ENCODE measurements at regions not wholly inside any gene's neighbourhood (a gene's known extent, or its start where the extent isn't known, plus 50 kb on each side); places are given as distances from the start of the nearest gene placed in this dataset.
"Not testable (repeated sequence)": the region's sequence is repeated elsewhere in the genome, so short reads cannot be mapped to it uniquely, and the experiment has no call there.

DNA sequence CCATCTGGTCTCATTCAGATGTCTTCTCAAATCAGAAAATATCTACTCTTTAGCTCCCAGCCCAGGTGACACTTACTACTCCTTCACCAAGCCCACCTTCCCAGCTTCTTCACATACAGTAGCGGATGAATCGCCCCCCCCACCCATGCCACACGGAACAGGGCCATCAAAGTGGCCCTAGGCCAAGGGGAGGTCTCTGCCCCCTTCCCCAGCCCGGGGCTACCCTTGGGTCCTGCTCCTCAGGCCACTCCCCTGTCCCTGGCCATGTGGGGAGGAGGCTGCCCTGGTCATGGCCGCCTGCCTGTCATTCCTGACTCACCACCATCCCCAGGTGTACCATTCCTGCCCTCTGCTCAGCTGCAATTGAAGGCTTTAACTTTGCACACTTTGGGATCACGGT lies 142.8 kb downstream of the NECTIN1 start:
- no peak for ATAC-seq
- intact Hi-C loops (cut with DNase I, micrococcal nuclease): no loop called here
- no peak for DNase-seq

DNA sequence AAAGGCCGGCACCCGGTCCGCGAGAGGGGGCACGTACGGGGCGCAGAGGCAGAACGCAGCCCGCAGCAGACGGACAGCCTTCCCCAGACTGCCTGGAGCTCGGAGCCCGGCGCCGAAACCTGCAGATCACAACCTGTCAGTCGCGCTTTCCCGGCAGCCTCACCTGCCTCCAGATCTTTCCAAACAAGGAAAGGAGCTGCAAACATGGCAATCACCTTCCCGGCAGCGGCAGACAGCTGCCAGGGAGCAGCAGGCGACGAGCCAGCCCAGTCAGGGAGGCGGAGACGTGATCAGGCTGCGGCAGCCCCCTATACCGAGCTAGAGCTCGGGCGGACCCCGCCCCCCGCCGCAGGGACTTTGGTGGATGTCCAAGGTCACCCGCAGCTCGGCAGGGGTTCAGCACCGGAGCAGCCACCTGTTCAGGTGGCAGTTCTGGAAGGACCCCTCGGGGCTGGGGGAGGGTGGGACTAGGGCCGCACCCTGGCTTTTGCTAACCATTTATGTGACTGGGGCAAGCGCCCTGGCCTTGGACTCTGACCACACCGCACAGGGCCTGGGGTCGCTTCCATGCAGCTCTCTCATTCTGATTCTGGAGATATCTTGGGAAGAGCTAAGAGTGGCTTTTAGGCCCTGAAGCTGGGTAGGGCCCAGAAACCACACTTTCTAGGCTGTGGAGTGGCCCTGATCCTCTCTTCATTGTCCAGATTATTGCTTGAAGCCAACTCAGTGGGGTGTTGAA lies 143.8 kb downstream of the NECTIN1 start:
- ATAC-seq (peak; percentile 29), DNase-seq (peak in 1 of 2 donors; percentile 10)
- intact Hi-C loops (cut with DNase I, micrococcal nuclease): no loop called here

DNA sequence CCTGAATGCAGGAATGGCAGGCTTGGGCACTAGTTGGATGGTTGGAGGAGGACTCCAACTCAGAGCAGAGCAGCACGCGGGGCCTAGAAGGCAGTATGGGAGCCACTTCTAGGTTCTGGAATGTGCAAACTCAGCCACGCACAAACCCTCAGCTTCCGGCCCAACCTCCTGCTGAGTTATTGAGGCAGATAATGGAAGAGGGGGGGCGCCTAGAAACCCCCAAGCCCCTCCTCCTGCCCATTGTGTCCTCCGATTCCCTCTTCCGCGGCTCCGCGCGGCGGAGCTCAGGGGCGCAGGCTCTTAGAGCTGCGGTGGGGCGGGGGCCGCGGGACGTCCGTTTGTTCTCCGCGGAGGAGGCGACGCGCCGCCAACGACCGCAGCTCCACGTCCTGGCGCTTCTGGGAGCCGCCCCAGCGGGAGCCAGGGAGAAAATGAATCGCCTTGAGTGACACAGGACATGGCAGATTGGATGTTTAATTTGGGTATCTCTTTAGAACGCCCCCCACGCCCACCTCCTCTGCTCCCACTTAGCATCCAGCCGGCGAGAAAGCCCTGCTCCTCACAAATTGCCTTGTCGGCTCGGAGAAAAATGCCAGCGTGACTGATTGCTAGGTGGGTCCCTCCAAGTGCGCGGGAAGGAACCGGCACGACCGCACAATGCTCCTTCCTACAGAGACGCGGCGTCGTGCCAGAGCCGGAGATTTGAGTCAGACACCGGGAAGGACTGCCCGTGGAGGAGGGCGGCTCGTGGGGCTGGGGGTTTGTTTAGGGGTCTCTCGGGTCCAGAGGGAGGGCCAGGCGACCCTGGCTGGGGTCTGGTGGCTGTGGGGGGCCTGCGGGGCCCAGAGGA lies 144.6 kb downstream of the NECTIN1 start:
- intact Hi-C loops (cut with DNase I, micrococcal nuclease): no loop called here
- no peak for ATAC-seq
- DNase-seq: peak in 1 of 2 donors; percentile 21

DNA sequence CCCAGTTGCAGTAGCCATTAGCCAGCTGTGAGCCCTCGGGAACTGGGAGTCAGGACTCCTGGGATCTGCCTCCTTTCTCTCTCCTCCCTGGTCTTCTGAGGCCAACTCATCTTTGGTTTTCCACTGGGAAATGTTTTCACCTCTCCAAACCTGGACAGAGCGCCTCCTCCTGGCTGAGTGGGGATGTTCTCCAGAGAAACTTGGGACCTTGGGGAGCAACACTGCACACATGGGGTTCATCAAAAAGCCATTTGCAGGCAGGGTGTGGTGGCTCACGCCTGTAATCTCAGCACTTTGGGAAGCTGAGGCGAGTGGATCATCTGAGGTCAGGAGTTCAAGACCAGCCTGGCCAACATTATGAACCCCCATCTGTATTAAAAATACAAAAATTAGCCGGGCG lies 145.4 kb downstream of the NECTIN1 start:
- intact Hi-C loops (cut with DNase I, micrococcal nuclease): no loop called here
- no peak for DNase-seq
- no peak for ATAC-seq

DNA sequence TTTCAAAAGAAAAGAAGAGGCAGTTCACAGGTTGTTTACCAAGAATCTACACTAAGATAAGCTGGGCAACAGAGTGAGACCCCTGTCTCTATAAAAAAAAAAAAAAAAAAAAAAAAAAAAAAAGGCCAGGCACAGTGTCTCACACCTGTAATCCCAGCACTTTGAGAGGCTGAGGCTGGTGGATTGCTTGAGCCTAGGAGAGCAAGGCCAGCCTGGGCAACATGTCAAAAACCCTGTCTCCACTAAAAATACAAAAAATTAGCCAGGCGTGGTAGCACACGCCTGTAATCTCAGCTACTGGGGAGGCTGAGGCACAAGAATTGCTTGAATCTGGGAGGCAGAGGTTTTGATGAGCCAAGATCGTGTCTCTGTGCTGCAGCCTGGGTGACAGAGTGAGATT lies 147.6 kb downstream of the NECTIN1 start:
- ATAC-seq; intact Hi-C loops (cut with DNase I, micrococcal nuclease); DNase-seq: not testable (repeated sequence)

DNA sequence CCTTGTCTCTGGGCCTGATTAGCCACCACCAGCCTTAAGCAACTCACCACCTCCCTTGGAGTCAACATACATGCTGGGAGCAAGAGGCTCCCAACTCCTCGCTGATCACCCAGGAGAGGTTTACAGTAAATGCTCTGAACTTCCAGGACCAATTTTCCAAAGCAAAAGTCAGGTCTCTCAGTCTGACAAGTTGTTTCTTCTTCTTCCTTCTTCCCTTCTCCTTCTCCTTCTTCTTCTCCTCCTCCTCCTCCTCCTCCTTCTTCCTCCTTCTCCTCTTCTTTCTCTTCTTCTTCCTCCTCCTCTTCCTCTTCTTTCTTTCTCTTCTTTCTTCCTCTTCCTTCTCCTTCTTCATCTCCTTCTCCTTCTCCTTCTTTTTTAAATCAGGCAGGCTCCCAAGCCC lies 148.2 kb downstream of the NECTIN1 start:
- intact Hi-C loops (cut with DNase I, micrococcal nuclease): no loop called here
- DNase-seq (no peak), ATAC-seq (no peak)

DNA sequence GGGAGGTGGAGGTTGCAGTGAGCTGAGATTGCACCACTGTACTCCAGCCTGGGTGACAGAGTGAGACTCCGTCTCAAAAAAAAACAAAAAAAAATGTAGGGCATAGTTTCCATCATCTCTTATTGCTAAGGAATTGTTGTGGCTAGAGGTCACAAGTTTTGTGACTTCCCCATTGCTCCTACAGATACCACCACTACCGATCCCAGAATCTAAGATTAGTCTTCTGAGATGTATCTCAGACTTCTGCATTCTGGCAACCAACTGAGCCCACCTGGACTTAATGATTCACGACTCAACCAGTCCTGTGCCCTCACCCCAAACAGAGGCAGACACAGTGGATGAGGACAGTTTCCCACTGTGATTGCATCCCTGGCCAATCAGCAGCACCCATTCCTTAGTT lies 148.9 kb downstream of the NECTIN1 start:
- ATAC-seq (no peak), DNase-seq (no peak)
- intact Hi-C loops (cut with DNase I, micrococcal nuclease): no loop called here

DNA sequence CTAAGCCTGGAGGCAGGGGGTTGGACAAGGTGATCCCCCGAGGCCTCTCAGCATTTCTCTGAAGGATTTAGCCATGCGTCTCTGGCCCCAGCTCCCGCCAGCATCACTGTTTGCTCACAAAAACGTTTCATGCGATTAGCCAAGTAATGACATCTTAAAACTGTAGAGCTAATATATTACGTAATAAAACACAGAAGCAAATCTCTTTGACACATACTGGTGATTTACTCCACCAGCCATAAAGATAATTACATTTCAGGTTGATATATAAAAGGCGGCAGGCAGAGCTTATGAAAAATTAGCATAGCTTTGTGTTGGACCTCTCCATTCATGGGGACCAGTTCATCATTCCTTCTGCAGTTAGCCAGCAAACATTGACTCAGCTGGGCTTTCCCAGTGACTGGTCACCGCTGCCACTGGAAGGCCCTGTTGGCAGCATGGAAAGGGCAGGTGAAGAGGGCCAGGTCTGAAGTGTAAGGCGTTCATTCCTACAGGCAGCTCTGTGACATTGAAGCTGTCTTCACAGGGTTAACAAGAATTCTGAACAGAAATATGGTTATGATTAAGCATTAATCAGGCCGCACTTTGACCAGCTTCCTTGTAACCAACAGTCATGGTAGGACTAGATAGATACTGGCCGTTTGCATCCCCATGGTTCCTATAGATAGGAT lies 150.3 kb downstream of the NECTIN1 start:
- intact Hi-C loops (cut with DNase I, micrococcal nuclease): no loop called here
- ATAC-seq: no peak
- DNase-seq: no peak

DNA sequence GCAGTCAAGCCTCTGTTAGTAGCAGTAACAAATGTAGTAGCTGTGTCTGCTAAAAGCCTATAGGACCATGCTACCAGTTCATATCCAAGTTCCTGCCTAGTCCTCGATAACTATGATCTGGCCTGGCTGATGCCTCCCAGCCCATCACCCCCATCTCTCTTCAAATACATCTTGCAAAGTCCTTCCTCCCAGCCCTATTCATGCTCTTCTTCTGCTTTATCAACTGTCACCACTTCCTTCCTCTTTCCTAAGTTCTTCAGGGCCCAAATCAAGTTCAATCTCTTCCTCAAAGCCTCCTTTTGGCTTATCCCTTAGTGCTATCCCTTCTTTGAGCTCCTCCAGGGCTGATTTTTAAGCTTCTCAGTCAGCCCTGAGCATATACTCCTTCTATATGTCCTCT lies 150.9 kb upstream of the THY1 start:
- intact Hi-C loops (cut with DNase I, micrococcal nuclease): no loop called here
- DNase-seq (no peak), ATAC-seq (no peak)

DNA sequence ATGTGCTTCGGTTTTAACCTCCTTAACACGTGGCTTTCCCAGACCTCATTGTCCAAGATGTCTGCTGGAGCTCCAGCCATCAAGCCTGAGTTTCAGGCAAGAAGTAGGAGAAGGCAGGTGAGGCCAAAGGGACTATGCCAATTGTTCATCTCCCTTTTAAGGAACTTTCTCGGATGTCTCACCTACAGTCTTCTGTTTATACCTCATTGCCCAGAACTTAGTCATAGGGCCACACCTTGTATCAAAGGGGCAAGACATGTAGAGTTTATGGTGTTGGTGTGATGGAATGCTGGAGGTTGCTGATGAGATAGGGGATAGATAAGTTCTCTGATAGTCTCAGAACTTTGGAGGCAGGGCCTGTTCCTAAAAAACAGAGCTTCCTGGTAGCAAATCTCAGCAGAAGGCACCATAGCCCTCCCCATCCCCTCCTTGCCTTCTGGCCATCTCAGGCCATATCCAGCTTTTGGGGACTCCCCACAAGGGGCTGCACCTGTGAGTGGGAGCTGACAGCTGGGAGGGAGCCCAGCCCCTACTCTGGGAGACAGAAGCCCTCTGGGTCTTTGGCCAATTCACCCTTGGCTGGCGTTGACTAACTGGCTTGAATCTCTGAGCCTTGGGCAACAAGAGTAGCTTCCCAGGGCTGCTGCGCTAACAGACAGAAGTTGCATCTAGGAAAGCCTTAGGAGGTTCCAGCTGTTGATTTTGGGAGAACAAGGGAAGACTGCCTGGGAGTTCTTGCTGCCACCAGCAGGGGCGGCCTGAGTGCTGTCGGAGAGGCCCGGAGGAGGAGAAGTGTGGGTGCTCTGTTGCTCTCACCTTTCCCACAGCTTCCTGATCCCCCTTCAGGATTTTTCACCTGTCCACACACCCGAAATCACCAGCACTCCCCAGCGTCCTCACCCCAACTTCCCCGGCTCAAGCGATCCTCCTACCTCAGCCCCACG lies 149.8 kb upstream of the THY1 start:
- intact Hi-C loops (cut with DNase I, micrococcal nuclease): no loop called here
- ATAC-seq (no peak), DNase-seq (no peak)

DNA sequence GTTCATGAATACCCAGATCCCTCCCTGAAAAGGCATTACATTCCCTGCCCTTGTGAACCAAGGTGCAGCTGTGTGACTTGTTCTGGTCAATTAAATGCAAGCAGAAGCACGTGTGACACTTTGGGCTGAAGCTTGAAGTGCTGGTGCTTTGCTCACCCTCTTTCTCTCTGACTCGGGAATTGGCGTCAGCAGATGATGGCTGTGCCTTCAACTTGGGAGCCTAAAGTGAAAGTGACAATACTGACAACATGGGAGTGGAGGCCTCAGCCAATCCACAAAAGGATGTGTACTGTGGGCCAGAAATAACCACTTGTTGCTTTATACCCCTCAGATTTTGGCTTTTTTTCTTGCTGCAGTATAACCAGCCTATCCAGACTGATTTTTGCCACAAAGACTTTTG lies 148.3 kb upstream of the THY1 start:
- ATAC-seq: no peak
- DNase-seq: no peak
- intact Hi-C loops (cut with DNase I, micrococcal nuclease): no loop called here

DNA sequence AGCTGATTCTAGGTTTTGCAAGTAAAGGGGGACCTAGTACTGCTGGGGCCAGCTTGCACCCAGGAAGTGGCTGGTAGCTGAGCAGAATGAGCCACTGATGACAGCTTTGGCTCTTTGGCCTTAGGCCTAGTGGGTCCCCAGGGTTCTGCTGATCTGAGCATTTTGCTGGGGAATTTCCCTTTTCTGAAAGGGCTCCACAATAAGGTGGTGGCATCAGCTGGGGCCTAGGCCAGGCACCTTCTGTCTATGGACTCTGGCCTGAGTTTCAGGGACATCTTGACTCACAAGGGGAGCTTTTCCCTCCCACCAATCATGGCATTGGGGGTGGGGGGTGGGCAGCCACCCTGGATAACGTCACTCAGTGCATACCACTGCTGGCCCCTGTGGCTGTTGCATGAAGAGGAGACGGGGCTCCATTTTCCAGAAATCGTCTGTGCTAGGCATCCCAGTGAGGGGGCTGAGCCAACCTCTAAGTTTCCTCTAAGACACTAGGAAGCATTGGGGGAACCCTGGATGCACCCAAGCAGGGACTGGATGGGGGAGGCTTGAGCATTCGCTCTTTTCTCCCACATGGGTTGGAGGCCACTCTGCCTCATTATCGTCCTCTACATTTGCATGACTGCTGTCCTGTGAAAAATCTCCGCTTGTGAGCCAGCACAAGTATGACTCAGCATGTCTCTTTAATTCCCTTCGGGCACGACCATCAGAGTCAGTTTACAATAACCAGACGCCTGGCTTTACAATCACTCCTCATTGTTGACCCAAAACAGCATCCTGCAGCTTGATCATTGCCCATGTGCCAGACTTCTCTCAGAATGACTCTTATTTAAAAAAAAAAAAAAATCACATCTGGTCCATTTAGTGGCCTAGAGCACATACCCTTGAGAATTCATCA lies 145.0 kb upstream of the THY1 start:
- intact Hi-C loops (cut with DNase I, micrococcal nuclease): no loop called here
- DNase-seq: peak in 1 of 2 donors; percentile 30
- ATAC-seq: no peak

DNA sequence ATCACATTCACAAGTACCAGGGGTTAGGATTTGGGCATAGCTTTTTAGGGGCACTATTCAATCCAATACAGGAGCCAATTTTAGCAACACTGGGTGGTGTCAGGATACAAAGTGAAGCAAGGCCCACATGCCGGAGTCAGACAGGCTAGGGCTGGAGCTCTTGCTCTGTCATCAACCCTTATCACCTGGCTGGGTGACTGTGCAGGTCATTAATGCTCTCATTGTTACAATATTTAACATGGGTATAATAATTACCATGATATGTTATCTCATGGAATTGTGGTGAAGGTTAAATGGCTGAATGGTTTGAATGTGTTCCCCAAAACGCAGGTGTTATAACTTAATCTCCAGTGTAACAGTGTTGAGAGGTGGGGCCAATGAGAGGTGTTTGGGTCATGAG lies 143.3 kb upstream of the THY1 start:
- intact Hi-C loops (cut with DNase I, micrococcal nuclease): no loop called here
- ATAC-seq (no peak), DNase-seq (no peak)

DNA sequence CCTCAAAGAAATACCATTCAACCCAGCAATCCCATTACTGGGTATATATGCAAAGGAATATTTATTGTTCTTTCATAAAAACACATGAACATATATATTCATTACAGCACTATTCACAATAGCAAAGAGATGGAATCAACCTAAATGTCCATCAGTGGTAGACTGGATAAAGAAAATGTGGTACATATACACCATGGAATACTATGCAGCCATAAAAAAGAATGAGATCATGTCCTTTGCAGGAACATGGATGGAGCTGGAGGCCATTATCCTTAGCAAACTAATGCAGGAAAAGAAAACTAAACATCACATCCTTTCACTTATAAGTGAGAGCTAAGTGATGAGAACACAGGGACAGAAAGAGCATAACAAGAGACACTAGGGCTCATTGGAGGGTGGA lies 142.7 kb upstream of the THY1 start:
- DNase-seq; ATAC-seq; intact Hi-C loops (cut with DNase I, micrococcal nuclease): not testable (repeated sequence)

DNA sequence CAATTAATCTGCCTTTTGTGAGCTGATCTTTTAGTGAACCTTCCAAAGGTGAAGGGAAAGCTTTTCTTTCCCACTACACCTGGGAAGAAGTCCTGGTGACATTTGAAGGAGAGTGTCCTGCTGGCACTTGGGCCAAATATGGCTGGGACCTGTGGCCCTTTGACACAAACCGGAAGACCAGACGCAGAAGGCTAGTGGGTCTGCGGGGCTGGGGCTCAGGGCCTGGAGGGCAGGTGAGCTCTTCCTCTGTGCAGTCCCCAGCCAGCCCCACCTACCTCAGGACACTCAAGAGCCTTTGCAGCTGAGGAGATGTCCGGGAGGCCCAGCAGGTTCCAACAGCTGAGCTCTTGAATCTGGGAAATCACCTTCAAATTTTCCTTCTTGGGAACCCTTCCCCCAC lies 138.0 kb upstream of the THY1 start:
- intact Hi-C loops (cut with DNase I, micrococcal nuclease): no loop called here
- no peak for ATAC-seq
- no peak for DNase-seq

DNA sequence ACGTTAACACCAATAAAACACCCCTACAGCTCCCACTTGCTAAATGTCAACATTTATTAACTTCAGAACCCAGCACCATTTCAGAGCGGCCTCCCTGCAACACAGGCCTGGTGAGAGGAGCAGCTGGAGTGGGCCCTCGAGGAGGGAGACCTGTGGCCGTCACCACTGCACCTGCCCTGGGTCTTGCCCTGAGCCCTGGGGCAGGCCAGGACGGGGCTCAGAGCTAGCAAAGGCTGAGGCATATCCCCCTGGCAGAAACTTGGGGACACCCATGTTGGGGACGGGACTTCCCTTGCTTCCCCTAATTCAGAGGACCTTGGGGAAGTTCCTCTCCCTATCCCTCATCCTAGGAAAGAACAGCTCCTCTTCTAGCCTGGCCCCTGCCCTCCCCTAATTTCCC lies 137.3 kb upstream of the THY1 start:
- intact Hi-C loops (cut with DNase I, micrococcal nuclease): no loop called here
- DNase-seq (no peak), ATAC-seq (no peak)

DNA sequence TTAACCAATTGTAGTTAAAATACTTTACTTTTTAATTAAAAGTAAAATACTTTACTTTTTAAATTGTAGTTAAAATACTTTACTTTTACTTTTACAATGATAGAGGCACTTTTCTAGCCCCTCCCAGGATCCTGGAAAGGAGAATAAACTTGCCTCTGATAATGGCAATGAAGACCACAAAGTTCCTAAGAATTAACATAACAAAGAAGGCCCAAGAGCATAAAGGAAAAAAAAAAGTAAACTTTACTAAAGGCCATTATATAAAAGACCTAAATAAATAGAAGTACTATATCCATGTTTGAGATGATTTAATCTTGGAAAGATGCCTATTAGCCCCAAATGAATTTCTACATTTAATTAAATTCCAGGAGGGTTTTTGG lies 129.1 kb upstream of the THY1 start:
- no peak for DNase-seq
- intact Hi-C loops (cut with DNase I, micrococcal nuclease): no loop called here
- ATAC-seq: no peak

Data from left colon (tissue), 2 donors.